ENCODE measurements at regions not wholly inside any gene's neighbourhood (a gene's known extent, or its start where the extent isn't known, plus 50 kb on each side); places are given as distances from the start of the nearest gene placed in this dataset.

DNA sequence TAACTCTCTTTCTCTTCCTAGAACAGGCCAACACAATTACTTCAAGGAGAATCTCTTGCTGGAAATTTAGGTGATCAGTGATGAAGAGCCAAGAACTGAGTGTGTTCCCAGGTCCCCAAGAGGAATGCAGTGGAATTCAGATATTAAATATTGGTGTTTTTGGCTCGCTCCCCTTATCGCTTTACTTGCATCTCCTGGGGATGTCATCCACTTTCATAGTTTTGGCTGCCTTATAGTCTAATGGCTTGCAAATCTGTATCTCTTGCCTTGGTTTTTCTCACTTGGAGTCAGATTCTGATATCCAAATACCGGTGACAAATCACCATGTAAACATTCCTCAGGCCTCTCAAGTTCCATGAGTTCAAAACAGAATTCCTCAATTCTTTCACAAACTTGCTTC is 151.0 kb upstream of the C1orf87 start:
- no peak for DNase-seq (ENCODE audit: low spot score in 2 of 2)
- WGBS = 94% methylated on average over 3 of the region's 3 CpGs
- H3K9me3 ChIP-seq = no peaks in the 10 kb centered on the region
- H3K27me3 ChIP-seq = no peaks in the 10 kb centered on the region
- H3K4me1 ChIP-seq = no peaks in the 10 kb centered on the region
- no peak overlapping the region for H3K4me3 ChIP-seq
- no peaks in the 10 kb centered on the region for H3K36me3 ChIP-seq
- H3K27ac ChIP-seq = no peak overlapping the region
- no peak for TF ChIP-seq POLR2A (IDR thresholded peaks at IDR 0.05)
- no peak for TF ChIP-seq POLR2AphosphoS5 (IDR thresholded peaks at IDR 0.05)
- TF ChIP-seq, protein P1, sequence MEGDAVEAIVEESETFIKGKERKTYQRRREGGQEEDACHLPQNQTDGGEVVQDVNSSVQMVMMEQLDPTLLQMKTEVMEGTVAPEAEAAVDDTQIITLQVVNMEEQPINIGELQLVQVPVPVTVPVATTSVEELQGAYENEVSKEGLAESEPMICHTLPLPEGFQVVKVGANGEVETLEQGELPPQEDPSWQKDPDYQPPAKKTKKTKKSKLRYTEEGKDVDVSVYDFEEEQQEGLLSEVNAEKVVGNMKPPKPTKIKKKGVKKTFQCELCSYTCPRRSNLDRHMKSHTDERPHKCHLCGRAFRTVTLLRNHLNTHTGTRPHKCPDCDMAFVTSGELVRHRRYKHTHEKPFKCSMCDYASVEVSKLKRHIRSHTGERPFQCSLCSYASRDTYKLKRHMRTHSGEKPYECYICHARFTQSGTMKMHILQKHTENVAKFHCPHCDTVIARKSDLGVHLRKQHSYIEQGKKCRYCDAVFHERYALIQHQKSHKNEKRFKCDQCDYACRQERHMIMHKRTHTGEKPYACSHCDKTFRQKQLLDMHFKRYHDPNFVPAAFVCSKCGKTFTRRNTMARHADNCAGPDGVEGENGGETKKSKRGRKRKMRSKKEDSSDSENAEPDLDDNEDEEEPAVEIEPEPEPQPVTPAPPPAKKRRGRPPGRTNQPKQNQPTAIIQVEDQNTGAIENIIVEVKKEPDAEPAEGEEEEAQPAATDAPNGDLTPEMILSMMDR (IDR thresholded peaks at IDR 0.05) = no peak
- no peak for TF ChIP-seq EP300 (IDR thresholded peaks at IDR 0.05)

- DNase-seq (ENCODE audit: low spot score in 2 of 2) = no peak
- Histone ChIP-seq H3K9me3 (no peaks in the 10 kb centered on the region), H3K4me1 (no peaks in the 10 kb centered on the region), H3K4me3 (no peak overlapping the region), H3K36me3 (no peaks in the 10 kb centered on the region), H3K27me3 (no peaks in the 10 kb centered on the region), H3K27ac (no peak overlapping the region)
- no peak for TF ChIP-seq POLR2A (IDR thresholded peaks at IDR 0.05)
- TF ChIP-seq EP300 (IDR thresholded peaks at IDR 0.05) = no peak
- no peak for TF ChIP-seq POLR2AphosphoS5 (IDR thresholded peaks at IDR 0.05)
- TF ChIP-seq, protein P1 (IDR thresholded peaks at IDR 0.05) = no peak
- WGBS = 42% methylated on average over 5 of the region's 5 CpGs
These were observed 149.6 kb upstream of the C1orf87 start for GRCh38 chr1:60223158-60223557.

- TF ChIP-seq EP300 (IDR thresholded peaks at IDR 0.05) (no peak), POLR2AphosphoS5 (IDR thresholded peaks at IDR 0.05) (no peak), POLR2A (IDR thresholded peaks at IDR 0.05) (no peak)
- TF ChIP-seq, protein P1 (IDR thresholded peaks at IDR 0.05) = no peak
- no peaks in the 10 kb centered on the region for H3K9me3 ChIP-seq
- WGBS = 74% methylated on average over 11 of the region's 11 CpGs
- H3K36me3 ChIP-seq = no peaks in the 10 kb centered on the region
- no peaks in the 10 kb centered on the region for H3K4me1 ChIP-seq
- no peak for DNase-seq (ENCODE audit: low spot score in 2 of 2)
- no peak overlapping the region for H3K4me3 ChIP-seq
- no peak overlapping the region for H3K27ac ChIP-seq
- H3K27me3 ChIP-seq = no peaks in the 10 kb centered on the region
These were observed 149.0 kb upstream of the C1orf87 start for GRCh38 chr1:60222360-60223115.

- no peak for DNase-seq (ENCODE audit: low spot score in 2 of 2)
- H3K27me3 ChIP-seq = no peaks in the 10 kb centered on the region
- TF ChIP-seq EP300 (IDR thresholded peaks at IDR 0.05) (no peak), POLR2A (IDR thresholded peaks at IDR 0.05) (no peak), POLR2AphosphoS5 (IDR thresholded peaks at IDR 0.05) (no peak)
- TF ChIP-seq, protein P1 (IDR thresholded peaks at IDR 0.05) = no peak
- no peaks in the 10 kb centered on the region for H3K4me1 ChIP-seq
- no peak overlapping the region for H3K4me3 ChIP-seq
- H3K36me3 ChIP-seq = no peaks in the 10 kb centered on the region
- WGBS = 74% methylated on average over 5 of the region's 5 CpGs
- no peaks in the 10 kb centered on the region for H3K9me3 ChIP-seq
- H3K27ac ChIP-seq = no peak overlapping the region
These were observed 139.7 kb upstream of the C1orf87 start for GRCh38 chr1:60213253-60213652.

- Histone ChIP-seq H3K27ac (no peak overlapping the region), H3K4me3 (no peak overlapping the region), H3K27me3 (no peaks in the 10 kb centered on the region), H3K9me3 (no peaks in the 10 kb centered on the region), H3K4me1 (no peaks in the 10 kb centered on the region), H3K36me3 (no peaks in the 10 kb centered on the region)
- TF ChIP-seq POLR2A (IDR thresholded peaks at IDR 0.05) = no peak
- no peak for TF ChIP-seq EP300 (IDR thresholded peaks at IDR 0.05)
- no peak for TF ChIP-seq POLR2AphosphoS5 (IDR thresholded peaks at IDR 0.05)
- TF ChIP-seq, protein P1 (IDR thresholded peaks at IDR 0.05) = no peak
- no peak for DNase-seq (ENCODE audit: low spot score in 2 of 2)
- 91% methylated on average over 1 of the region's 1 CpG for WGBS
These were observed 122.5 kb upstream of the C1orf87 start for GRCh38 chr1:60196026-60196425.

All from suprapubic skin (tissue), 4 donors.